IMR-90 (cell line): ENCODE measurements at regions not wholly inside any gene's neighbourhood (a gene's known extent, or its start where the extent isn't known, plus 50 kb on each side); places are given as distances from the start of the nearest gene placed in this dataset.

Source experiments
- ATAC-seq: fragments of 200-7000 bp; cut with Tn5 transposase; 2 replicates; pipeline ENCODE4 v1.9.1; 2020; ENCODE audit warnings: low read depth, mild to moderate bottlenecking, moderate library complexity
- BruUV-seq: library from RNA; stranded (reverse); fragments of 400-500 nt; replicated peaks from 2 replicates; lab custom pipeline; 2021; lab: Mats Ljungman, UMichigan
- CTCF ChIA-PET: fragments of 300-600 bp; formaldehyde crosslinking; extraction: SDS; loops from one replicate; lab custom pipeline; 2021; ENCODE audit warnings: antibody characterized with exemption; lab: Yijun Ruan, JAX
- POLR2A ChIA-PET: fragments of 300-600 bp; sonication (Branson Sonifier 250); formaldehyde crosslinking; loops from one replicate; lab custom pipeline; 2022; ENCODE audit warnings: antibody characterized with exemption; ENCODE audit not compliant: unreplicated experiment; lab: Charles Lee
- DNase-seq: peaks from one replicate; pipeline ENCODE4 v3.0.0; 2013
- H2AFZ ChIP-seq: replicated peaks from 2 replicates; pipeline ENCODE3; 2013; ENCODE audit warnings: low read length, mild to moderate bottlenecking; ENCODE audit not compliant: poor library complexity
- H2AK5ac ChIP-seq: 2 replicates; pipeline ENCODE4 v1.6.1; 2013; ENCODE audit warnings: low read depth, low read length, inconsistent platforms
- H2AK9ac ChIP-seq: replicated peaks from 2 replicates; pipeline ENCODE3; 2013; ENCODE audit warnings: mild to moderate bottlenecking, low read depth, low read length, moderate library complexity; ENCODE audit not compliant: poor library complexity
- H2BK120ac ChIP-seq: 2 replicates; pipeline ENCODE4 v1.6.1; 2013; ENCODE audit warnings: low read depth, low read length, inconsistent platforms
- H2BK15ac ChIP-seq: 3 replicates; pipeline ENCODE4 v1.6.1; 2013; ENCODE audit warnings: low read depth, low read length, inconsistent platforms
- H2BK20ac ChIP-seq: 2 replicates; pipeline ENCODE4 v1.6.1; 2013; ENCODE audit warnings: low read depth, mild to moderate bottlenecking, inconsistent platforms, low read length, moderate library complexity
- H2BK5ac ChIP-seq: 2 replicates; pipeline ENCODE4 v1.6.1; 2013; ENCODE audit warnings: mild to moderate bottlenecking, low read depth, low read length, inconsistent platforms; ENCODE audit not compliant: poor library complexity, severe bottlenecking
- H3K14ac ChIP-seq: replicated peaks from 2 replicates; pipeline ENCODE4 v1.6.1; 2013; ENCODE audit warnings: low read depth, low read length, inconsistent platforms
- H3K18ac ChIP-seq: 2 replicates; pipeline ENCODE4 v1.6.1; 2013; ENCODE audit warnings: low read depth, low read length, control low read depth
- H3K23ac ChIP-seq: 2 replicates; pipeline ENCODE4 v1.6.1; 2013; ENCODE audit warnings: low read depth, low read length, inconsistent platforms
- H3K27ac ChIP-seq: 2 replicates; pipeline ENCODE4 v1.5.1; 2013; ENCODE audit warnings: mild to moderate bottlenecking, control low read depth, low read length; ENCODE audit not compliant: insufficient read depth
- H3K27me3 ChIP-seq: 2 replicates; pipeline ENCODE4 v1.6.1; 2013; ENCODE audit warnings: low read length; ENCODE audit not compliant: control insufficient read depth, insufficient read depth
- H3K36me3 ChIP-seq: 2 replicates; pipeline ENCODE4 v1.6.1; 2013; ENCODE audit warnings: low read length, mixed read lengths; ENCODE audit not compliant: control insufficient read depth, insufficient read depth
- H3K4ac ChIP-seq: 2 replicates; pipeline ENCODE4 v1.6.1; 2013; ENCODE audit warnings: low read depth, low read length, inconsistent platforms
- H3K4me1 ChIP-seq: 2 replicates; pipeline ENCODE4 v1.6.1; 2013; ENCODE audit warnings: low read length, mixed read lengths; ENCODE audit not compliant: control insufficient read depth, insufficient read depth
- H3K4me2 ChIP-seq: 2 replicates; pipeline ENCODE4 v1.6.1; 2013; ENCODE audit warnings: low read depth, mild to moderate bottlenecking, control low read depth, low read length, moderate library complexity
- H3K4me3 ChIP-seq: 2 replicates; pipeline ENCODE4 v1.5.1; 2013; ENCODE audit warnings: low read depth, mild to moderate bottlenecking, control low read depth, low read length, moderate library complexity; ENCODE audit not compliant: insufficient read depth
- H3K56ac ChIP-seq: 2 replicates; pipeline ENCODE4 v1.6.1; 2013; ENCODE audit warnings: low read length, inconsistent platforms; ENCODE audit not compliant: insufficient read depth; ENCODE audit errors: extremely low read depth
- H3K79me1 ChIP-seq, 2 experiments: 2 replicates each; pipeline ENCODE4 v1.6.1; 2013; ENCODE audit warnings: low read length in 2 of 2, inconsistent platforms in 1 of 2, low read depth in 1 of 2
- H3K9ac ChIP-seq: 2 replicates; pipeline ENCODE4 v1.6.1; 2013; ENCODE audit warnings: low read depth, low read length, control low read depth
- H3K9me1 ChIP-seq: 2 replicates; pipeline ENCODE4 v1.6.1; 2013; ENCODE audit warnings: low read length, inconsistent platforms; ENCODE audit not compliant: insufficient read depth
- H3K9me3 ChIP-seq: 2 replicates; pipeline ENCODE4 v1.6.1; 2013; ENCODE audit warnings: low read length; ENCODE audit not compliant: control insufficient read depth, insufficient read depth
- H4K20me1 ChIP-seq: 2 replicates; pipeline ENCODE4 v1.6.1; 2013; ENCODE audit warnings: low read length, inconsistent platforms; ENCODE audit not compliant: insufficient read depth
- H4K5ac ChIP-seq: 2 replicates; pipeline ENCODE4 v1.6.1; 2013; ENCODE audit warnings: mild to moderate bottlenecking, low read depth, low read length, control low read depth
- H4K8ac ChIP-seq, 2 experiments: 2 replicates each; pipeline ENCODE4 v1.6.1; 2013; ENCODE audit warnings: low read depth in 2 of 2, low read length in 2 of 2, control low read depth in 1 of 2, inconsistent platforms in 1 of 2
- H4K91ac ChIP-seq: 2 replicates; pipeline ENCODE4 v1.6.1; 2013; ENCODE audit warnings: low read depth, low read length, inconsistent platforms; ENCODE audit not compliant: insufficient read depth
- BHLHE40 ChIP-seq: fragments of 150-350 bp; IDR thresholded peaks from 2 replicates; pipeline ENCODE4 v1.6.1; 2016; ENCODE audit warnings: mild to moderate bottlenecking, low read depth, low read length
- CEBPB ChIP-seq: IDR thresholded peaks from 2 replicates; pipeline ENCODE4 v1.6.1; 2012; ENCODE audit warnings: low read depth, low read length, improper control_type of control experiment
- CHD1 ChIP-seq: IDR thresholded peaks from 2 replicates; pipeline ENCODE4 v1.6.1; 2012; ENCODE audit warnings: low read depth, low read length, improper control_type of control experiment
- CTCF ChIP-seq: conservative IDR thresholded peaks from 2 replicates; pipeline ENCODE4 v1.5.1; 2012; ENCODE audit warnings: mild to moderate bottlenecking, low read depth, low read length, improper control_type of control experiment
- ELK1 ChIP-seq: fragments of 150-350 bp; IDR thresholded peaks from 2 replicates; pipeline ENCODE4 v1.6.1; 2016; ENCODE audit warnings: low read depth, mild to moderate bottlenecking, low read length, moderate library complexity, borderline replicate concordance
- FOS ChIP-seq: fragments of 150-350 bp; IDR thresholded peaks from 2 replicates; pipeline ENCODE4 v1.6.1; 2016; ENCODE audit warnings: low read depth, low read length
- MAFK ChIP-seq: IDR thresholded peaks from 2 replicates; pipeline ENCODE4 v1.6.1; 2012; ENCODE audit warnings: low read depth, low read length, improper control_type of control experiment
- MAZ ChIP-seq: IDR thresholded peaks from 2 replicates; pipeline ENCODE4 v1.6.1; 2012; ENCODE audit warnings: low read depth, mild to moderate bottlenecking, low read length, improper control_type of control experiment, moderate library complexity, borderline replicate concordance
- MXI1 ChIP-seq: IDR thresholded peaks from 2 replicates; pipeline ENCODE4 v1.6.1; 2012; ENCODE audit warnings: low read depth, mild to moderate bottlenecking, low read length, moderate library complexity, borderline replicate concordance
- NFE2L2 ChIP-seq: fragments of 150-350 bp; IDR thresholded peaks from 2 replicates; pipeline ENCODE4 v1.6.1; 2016; ENCODE audit warnings: low read depth, mild to moderate bottlenecking, low read length
- POLR2A ChIP-seq: IDR thresholded peaks from 2 replicates; pipeline ENCODE4 v1.6.1; 2012; ENCODE audit warnings: mild to moderate bottlenecking, low read depth, low read length
- RAD21 ChIP-seq: IDR thresholded peaks from 2 replicates; pipeline ENCODE4 v1.6.1; 2012; ENCODE audit warnings: low read length, improper control_type of control experiment
- RCOR1 ChIP-seq: IDR thresholded peaks from 2 replicates; pipeline ENCODE4 v1.6.1; 2012; ENCODE audit warnings: mild to moderate bottlenecking, low read length, improper control_type of control experiment; ENCODE audit not compliant: insufficient replicate concordance
- RFX5 ChIP-seq: IDR thresholded peaks from 2 replicates; pipeline ENCODE4 v1.8.0; 2012; ENCODE audit warnings: low read depth, mild to moderate bottlenecking, low read length, moderate library complexity
- SMC3 ChIP-seq: fragments of 150-350 bp; IDR thresholded peaks from 2 replicates; pipeline ENCODE4 v1.6.1; 2016; ENCODE audit warnings: low read depth, mild to moderate bottlenecking, antibody characterized with exemption, low read length, moderate library complexity
- WGBS, 2 experiments: methylation state at CpG; one replicate each; pipeline versions ENCODE4 v1.1.5 to v1.1.7; 2013; ENCODE audit warnings: missing lambda C conversion rate in 2 of 2; ENCODE audit not compliant: insufficient read length in 1 of 2; ENCODE audit errors: extremely low coverage in 2 of 2; 5-methylcytosine and 5-hydroxymethylcytosine counted together
- dilution Hi-C: fragments of 300-500 bp; cut with HindIII; formaldehyde crosslinking; loops from one replicate; pipeline ENCODE4 v1.14.3; 2018; ENCODE audit warnings: low sequenced_read_pairs; ENCODE audit not compliant: unreplicated experiment
- in situ Hi-C: fragments of 300-500 bp; cut with MboI; formaldehyde crosslinking; loops from 3 replicates; pipeline ENCODE4 v1.14.3; 2019; ENCODE audit warnings: low sequenced_read_pairs, inconsistent platforms, mixed read lengths
- intact Hi-C: fragments of 100-400 bp; cut with micrococcal nuclease; formaldehyde crosslinking; loops from 2 replicates; pipeline ENCODE4 v1.10.0; 2022
- TF ChIP-seq, protein P1 (sequence below): fragments of 150-350 bp; IDR thresholded peaks from 2 replicates; pipeline ENCODE4 v1.6.1; 2017; ENCODE audit warnings: mild to moderate bottlenecking, antibody characterized with exemption, low read length, low read depth

- Histone ChIP-seq H3K18ac (no peak overlapping the region), H2AK5ac (no peak overlapping the region), H3K4ac (no peak overlapping the region), H3K27me3 (peaks cover 25% of the 10 kb centered on the region), H2BK120ac (no peak overlapping the region), H3K14ac (no peak overlapping the region), H3K36me3 (no peaks in the 10 kb centered on the region), H3K4me1 (no peaks in the 10 kb centered on the region), H2AK9ac (no peak overlapping the region), H2AFZ (no peak overlapping the region), H3K23ac (no peak overlapping the region), H2BK5ac (no peak overlapping the region), H2BK15ac (no peak overlapping the region), H2BK20ac (no peak overlapping the region), H4K5ac (no peak overlapping the region), H4K91ac (no peak overlapping the region), H4K20me1 (no peaks in the 10 kb centered on the region), H3K9me1 (no peaks in the 10 kb centered on the region), H3K79me1 (no peaks in the 10 kb centered on the region), H3K27ac (no peak overlapping the region), H3K9ac (no peak overlapping the region), H3K4me3 (no peak overlapping the region), H3K9me3 (peaks cover 13% of the 10 kb centered on the region), H3K4me2 (no peak overlapping the region), H3K56ac (no peak overlapping the region), H4K8ac (no peak overlapping the region)
- ATAC-seq (no peak), DNase-seq (no peak)
- dilution Hi-C loops (no loop called here), intact Hi-C loops (no loop called here), in situ Hi-C loops (no loop called here)
- 33% methylated on average over 6 of the region's 14 CpGs; no CpG with 5 or more reads in 1 of the 2 experiments for WGBS, 2 experiments
- POLR2A ChIA-PET: no interaction called here
- BruUV-seq: no TSS peak
- TF ChIP-seq CEBPB: no peak
- TF ChIP-seq NFE2L2: no peak
- TF ChIP-seq MAFK: no peak
- no peak for TF ChIP-seq POLR2A
- TF ChIP-seq RFX5: no peak
- no peak for TF ChIP-seq ELK1
- no peak for TF ChIP-seq CHD1
- no peak for TF ChIP-seq MAZ
- TF ChIP-seq RAD21: no peak
- TF ChIP-seq RCOR1: no peak
- TF ChIP-seq SMC3: no peak
- TF ChIP-seq BHLHE40: no peak
- no peak for TF ChIP-seq FOS
- TF ChIP-seq CTCF: no peak
- no peak for TF ChIP-seq MXI1
- TF ChIP-seq, protein P1, sequence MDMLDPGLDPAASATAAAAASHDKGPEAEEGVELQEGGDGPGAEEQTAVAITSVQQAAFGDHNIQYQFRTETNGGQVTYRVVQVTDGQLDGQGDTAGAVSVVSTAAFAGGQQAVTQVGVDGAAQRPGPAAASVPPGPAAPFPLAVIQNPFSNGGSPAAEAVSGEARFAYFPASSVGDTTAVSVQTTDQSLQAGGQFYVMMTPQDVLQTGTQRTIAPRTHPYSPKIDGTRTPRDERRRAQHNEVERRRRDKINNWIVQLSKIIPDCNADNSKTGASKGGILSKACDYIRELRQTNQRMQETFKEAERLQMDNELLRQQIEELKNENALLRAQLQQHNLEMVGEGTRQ: no peak
- CTCF ChIA-PET: no interaction called here
These were observed 125.5 kb downstream of the CRYAA start for GRCh38 chr21:43294194-43294902.
